D341Med (cell line): ENCODE measurements at regions not wholly inside any gene's neighbourhood (a gene's known extent, or its start where the extent isn't known, plus 50 kb on each side); places are given as distances from the start of the nearest gene placed in this dataset.
"Not testable (repeated sequence)": the region's sequence is repeated elsewhere in the genome, so short reads cannot be mapped to it uniquely, and the experiment has no call there.

ENCODE experiments used
- DNase-seq: peaks from one replicate; pipeline ENCODE4 v3.0.0; 2012; ENCODE audit warnings: low spot score

- no peak for DNase-seq
Measured at GRCh38 chr5:145658435-145658834, 176.7 kb downstream of the PRELID2 start.

- not testable (repeated sequence) for DNase-seq
Measured at GRCh38 chr5:145652700-145653099, 182.4 kb downstream of the PRELID2 start.

GRCh38 chr5:145647137-145647536 lies 188.0 kb downstream of the PRELID2 start:
- DNase-seq, result not testable (repeated sequence)

DNA sequence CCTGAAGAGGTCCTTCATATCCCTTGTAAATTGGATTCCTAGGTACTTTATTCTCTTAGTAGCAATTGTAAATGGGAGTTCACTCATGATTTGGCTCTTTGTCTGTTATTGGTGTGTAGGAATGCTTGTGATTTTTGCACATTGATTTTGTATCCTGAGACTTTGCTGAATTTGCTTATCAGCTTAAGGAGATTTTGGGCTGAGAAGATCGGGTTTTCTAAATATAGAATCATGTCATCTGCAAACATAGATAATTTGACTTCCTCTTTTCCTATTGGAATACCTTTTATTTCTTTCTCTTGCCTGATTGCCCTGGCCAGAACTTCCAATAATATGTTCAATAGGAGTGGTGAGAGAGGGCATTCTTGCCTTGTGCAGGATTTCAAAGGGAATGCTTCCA lies 191.9 kb downstream of the PRELID2 start:
- not testable (repeated sequence) for DNase-seq

DNA sequence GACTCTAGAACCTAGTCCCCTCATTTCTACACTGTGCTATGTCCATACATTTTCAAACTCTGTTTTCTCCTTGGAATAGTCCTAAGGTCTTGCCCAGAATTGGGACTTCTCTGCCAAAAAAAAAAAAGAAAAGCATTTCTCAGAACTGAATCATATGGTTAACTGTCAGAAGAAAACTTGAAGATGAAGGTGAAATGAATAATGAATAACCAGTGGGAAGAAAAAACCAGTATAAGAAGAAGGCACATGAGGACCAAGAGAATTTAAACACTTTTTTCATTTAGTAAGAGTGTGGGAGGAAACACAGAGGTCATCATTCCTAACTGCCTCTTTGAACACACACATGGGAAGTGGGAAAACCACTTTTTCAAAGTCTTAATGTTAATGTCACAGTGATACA lies 197.7 kb downstream of the PRELID2 start:
- DNase-seq, result no peak

DNA sequence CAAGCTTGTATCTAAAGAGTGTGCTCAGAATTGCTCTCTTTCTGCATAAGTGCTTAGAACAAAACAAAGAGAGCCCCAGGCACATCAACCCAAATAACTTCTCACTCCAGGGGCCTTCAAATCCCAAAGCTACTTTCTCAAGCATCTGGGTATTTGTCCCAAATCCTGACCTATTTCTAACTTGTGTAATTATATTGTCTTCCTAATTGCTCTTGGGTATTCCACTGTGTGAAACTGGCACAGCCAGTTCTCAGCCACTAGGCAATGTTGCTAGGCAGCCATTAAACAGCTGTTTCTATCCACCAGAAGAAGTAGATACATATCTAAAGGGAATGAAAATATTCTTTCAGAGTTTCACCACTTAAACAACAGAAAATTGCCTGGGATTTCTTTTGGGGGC lies 198.8 kb downstream of the PRELID2 start:
- DNase-seq, result no peak

DNA sequence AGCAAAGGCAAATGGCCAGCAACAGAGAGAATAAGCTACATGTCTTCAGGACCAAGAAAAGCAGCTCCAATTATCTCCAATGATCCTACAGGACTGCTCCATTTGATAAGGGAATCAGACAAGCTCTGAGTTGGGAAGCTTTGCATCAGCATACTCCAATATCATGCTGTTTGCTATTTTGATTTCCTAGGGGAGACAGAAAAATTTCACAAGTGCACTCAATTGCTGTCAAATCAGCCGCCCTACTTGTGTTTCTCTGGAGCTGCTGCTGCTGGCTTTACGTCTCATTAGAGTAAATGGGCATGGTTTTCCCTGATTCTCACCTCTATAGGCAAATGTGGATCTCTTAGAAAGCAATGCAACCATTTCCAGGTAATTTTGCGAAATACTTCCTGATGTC lies 201.7 kb downstream of the PRELID2 start:
- DNase-seq, result no peak

- DNase-seq, result no peak
Measured at GRCh38 chr5:145632701-145633100, 202.4 kb downstream of the PRELID2 start.

DNA sequence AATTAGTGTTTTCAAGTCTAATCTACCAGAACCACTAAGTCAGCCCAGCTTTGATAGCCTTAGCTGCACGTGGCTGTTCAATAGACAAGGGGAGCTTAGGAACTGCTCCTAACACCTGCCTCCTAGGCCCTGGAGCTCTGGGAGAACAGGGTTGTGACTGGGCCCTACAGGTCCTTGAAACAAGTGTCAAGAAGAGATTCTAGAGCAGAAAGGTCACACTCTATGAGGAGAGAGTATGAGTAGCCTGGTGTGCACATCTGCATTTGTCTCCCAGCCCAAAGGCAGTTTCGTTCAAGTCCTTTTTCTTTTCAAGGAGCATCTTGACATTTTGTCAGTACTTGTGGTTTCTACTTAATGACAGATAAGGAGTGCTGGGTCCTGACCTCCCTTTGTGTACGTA lies 206.1 kb downstream of the PRELID2 start:
- DNase-seq, result no peak

DNA sequence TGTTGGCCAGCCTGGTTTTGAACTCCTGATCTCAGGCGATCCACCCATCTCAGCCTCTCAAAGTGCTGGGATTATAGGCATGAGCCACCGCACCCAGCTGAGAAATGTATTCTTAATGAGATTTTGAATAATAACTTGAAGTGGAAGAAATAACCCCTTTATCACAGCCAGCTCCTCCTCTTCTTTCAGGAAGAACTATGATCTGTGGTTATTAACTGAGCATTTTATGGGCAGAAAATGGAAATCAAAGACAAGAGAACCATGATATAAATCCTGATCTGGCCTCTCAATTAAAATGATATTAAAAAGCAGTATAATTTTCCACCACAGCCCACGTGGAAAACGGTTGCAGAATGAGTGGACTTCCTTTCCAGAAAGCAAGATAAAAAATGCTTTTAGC lies 206.6 kb downstream of the PRELID2 start:
- no peak for DNase-seq

GRCh38 chr5:145619806-145620310 lies 215.3 kb downstream of the PRELID2 start:
- DNase-seq, result no peak

DNA sequence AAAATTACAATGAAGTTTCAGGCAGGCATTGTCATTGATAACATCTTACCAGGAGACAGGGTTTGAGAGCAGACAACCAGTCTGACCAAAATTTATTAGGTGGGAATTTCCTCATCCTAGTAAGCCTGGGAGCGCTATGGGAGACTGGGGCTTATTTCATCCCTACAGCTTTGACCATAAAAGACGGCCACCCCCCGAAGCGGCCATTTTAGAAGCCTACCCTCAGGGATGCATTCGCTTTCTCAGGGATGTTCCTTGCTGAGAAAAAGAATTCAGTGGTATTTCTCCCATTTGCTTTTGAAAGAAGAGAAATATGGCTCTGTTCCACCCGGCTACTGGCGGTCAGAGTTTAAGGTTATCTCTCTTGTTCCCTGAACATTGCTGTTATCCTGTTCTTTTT lies 218.4 kb downstream of the PRELID2 start:
- DNase-seq, result not testable (repeated sequence)

DNA sequence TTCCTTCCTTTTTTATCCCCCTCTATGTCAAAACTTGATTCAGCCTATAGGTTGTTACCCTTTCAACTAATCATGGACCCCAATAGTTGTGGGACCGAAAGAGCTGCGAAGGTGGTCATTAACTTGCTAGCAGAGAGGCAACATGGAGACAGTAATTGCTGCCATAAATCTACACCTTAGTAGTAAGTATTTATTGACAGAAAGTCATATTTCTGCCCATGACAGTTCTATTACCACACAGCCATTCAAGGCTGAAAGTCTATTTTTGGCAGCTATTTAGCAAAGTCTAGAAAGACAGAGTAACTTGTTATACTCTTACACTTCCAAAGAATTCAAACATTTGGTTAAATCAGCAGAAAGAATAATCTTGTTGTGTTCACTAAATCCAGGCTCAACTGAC lies 236.2 kb downstream of the PRELID2 start:
- DNase-seq, result no peak

DNA sequence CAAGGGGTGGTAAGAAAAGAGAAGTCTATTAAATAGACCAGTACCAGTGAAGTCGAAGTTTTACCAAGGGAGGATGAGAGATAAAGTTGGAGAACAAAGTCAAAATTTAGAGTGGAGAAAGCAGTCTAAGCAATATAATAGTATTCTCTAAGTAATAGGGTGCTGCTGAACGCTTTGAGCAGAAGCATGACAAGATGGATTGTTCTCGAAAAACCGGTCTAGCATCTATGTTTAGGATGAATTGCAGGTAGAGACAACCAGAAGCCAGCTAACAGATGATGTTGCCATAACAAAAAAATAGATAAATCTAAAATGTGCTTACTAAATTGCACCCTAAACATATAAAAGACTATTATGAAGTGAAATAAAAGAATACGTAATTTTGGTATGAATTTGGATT lies 237.0 kb downstream of the PRELID2 start:
- DNase-seq, result no peak

GRCh38 chr5:145591578-145591977 lies 243.6 kb downstream of the PRELID2 start:
- no peak for DNase-seq

DNA sequence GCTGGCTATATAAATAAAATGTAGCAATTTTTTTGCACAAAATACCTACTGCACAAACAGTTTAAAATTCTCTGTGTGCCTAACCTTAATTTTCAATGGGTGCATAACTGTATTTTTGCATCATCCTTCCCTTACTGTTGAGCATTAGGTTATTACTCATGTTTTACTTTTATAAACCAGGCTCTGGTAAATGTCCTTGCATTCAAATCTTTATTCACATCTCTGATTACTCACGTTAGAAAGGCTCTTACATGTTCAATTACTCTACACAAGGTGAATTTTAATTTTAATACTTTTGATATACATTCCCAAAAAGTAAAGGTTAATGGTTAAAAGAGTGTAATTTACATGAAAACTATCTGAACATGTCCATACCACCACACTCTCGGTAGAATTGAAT lies 246.1 kb downstream of the PRELID2 start:
- DNase-seq, result no peak

DNA sequence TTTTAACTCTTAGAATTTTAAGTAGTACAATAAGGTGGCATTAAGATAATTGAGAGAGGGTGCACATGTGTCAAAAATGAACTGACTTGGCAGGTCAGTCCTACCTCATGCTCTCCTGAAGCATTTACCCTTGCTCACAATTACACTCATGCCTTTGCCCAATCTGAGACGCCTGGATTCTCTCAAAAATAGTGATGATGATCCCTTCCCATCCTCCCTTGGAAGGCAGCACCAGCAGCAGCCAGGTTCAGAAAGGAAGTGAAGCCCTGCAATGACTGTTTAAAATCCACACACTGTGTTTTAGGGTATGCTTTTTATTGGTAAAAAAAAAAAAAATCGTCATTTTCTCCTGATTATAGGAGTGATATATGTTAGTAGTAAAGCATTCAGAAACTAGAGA lies 246.6 kb downstream of the PRELID2 start:
- DNase-seq, result no peak

DNA sequence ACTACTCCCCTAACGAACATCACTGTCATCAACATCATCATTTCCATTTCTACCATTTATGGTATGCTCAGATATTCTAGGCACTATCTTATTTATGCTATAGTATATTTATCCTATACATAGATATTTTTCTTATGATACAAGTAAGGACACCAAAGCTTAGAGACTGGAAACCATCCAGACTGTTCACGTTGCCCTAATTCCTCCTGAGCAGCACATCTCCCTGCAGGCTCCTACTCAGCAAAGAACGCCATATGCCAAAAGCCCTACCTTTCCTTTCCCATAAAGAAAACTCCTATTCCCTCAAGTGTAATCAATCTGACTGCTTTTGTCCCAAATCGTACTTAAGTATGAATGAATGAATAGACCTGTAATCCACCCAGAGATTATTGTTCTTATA lies 247.0 kb downstream of the PRELID2 start:
- DNase-seq, result no peak

DNA sequence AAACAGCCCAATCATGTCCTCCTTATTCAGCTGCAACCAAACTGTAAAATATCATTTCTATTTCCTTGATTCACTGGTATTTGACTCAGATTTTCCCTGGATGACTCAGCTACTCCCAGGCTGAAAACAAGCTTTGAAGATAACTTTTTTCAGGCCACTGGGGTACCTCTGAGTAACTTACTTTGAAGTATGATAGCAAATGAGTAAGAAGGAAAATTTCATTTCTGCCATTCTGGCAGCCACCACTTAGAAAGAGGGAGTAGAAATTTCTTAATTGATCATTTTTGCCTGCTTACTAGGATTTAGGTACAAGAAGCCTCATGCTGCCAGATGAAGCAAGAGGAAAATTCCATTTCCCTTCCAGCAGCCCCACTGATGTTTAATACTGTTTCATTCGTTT lies 247.4 kb downstream of the PRELID2 start:
- no peak for DNase-seq

DNA sequence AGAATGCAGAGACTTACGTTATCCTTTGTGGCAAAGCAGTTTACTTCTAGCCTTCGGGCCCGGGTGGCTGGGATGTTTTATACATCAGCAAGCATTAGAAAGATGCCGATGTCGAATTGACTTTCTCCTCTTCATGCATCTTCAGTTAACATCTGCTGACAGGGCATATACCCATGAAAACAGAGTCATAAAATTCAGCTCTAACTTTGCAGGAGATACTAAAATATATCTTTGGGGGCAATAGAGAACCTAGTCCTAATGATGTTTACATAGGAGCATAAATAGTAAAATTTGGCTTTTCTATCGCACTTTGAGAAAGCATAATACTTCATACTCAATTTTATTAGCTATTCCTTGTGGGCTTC lies 247.9 kb downstream of the PRELID2 start:
- DNase-seq, result no peak

DNA sequence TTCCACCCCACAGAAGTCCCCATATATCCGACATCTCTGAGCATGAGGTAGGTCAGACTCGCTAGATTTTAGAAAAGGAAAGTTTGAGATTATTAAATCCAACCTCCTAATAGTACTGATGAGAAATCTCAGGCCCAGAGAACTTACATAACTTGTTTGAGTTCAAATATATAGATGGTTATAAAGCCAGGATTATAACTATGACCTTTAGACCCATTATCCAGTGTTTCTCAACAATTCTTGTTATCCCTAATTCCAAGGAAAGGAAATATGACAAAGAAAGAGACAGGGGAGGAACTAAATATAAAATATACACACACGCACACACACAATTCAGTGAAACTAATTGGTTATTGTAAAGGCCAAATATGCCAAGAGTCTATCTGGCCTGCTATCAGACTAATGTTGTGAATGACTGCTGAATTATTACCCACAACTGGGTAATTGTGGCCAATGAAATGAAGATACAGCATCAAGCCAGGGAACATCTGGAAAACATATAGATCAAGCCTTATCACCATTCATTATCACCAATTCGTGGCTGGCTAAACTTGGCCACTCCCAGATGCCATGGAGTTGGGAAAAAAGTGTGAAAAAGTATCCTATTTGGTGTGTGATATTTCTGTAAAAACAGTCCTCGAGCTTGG lies 248.4 kb downstream of the PRELID2 start:
- no peak for DNase-seq

DNA sequence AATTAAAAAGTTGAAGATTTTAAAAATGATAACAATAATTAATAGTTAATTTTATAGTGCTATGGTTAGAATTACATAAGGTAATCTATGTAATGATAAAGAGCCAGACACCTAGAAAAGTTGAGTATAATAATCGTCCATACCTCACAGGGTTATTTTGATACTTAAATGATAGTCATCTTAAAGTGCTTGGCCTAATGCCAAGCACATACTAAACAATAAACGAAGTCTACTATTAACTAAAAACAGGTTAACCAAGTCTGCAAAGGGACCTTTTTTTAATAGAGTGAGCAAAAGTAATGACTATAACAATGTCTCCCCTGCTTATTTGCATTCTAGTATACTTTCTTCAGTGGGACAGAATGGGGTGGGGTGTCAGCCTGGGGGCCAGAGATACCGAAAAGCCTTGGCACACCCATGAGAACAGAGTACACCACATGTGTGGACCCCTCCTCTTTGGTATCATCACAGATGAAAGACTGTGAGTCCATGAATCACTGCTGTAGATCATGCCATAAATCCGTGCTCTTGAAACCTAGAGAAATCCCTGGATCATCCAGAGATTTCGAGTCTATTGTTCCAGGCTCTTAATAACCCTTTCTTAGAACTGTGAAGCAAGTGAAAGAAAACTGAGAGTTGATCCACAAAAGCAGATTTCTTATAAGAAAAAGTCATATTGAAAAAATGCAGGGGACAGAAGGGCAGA lies 249.5 kb downstream of the PRELID2 start:
- no peak for DNase-seq

GRCh38 chr5:145579301-145579700 lies 255.8 kb downstream of the PRELID2 start:
- DNase-seq, result no peak
